GM19372 (cell line): ENCODE measurements at regions not wholly inside any gene's neighbourhood (a gene's known extent, or its start where the extent isn't known, plus 50 kb on each side); places are given as distances from the start of the nearest gene placed in this dataset.

Source experiments
- ATAC-seq: cut with Tn5 transposase; IDR thresholded peaks from one replicate; pipeline ENCODE4 v1.9.1; 2021; ENCODE audit warnings: mild to moderate bottlenecking, low read depth, moderate library complexity; ENCODE audit not compliant: unreplicated experiment

GRCh38 chr12:42824327-42824726, 234.8 kb upstream of the PRICKLE1 start:
- no peak for ATAC-seq

GRCh38 chr12:42823679-42824078, 234.1 kb upstream of the PRICKLE1 start:
- no peak for ATAC-seq

GRCh38 chr12:42819846-42820245, 230.3 kb upstream of the PRICKLE1 start:
- ATAC-seq, result no peak

- ATAC-seq, result no peak
These were observed 225.5 kb upstream of the PRICKLE1 start for GRCh38 chr12:42815068-42815467.

GRCh38 chr12:42812871-42813270, 223.3 kb upstream of the PRICKLE1 start:
- no peak for ATAC-seq

GRCh38 chr12:42812086-42812485, 222.5 kb upstream of the PRICKLE1 start:
- no peak for ATAC-seq

- no peak for ATAC-seq
These were observed 220.5 kb upstream of the PRICKLE1 start for GRCh38 chr12:42810006-42810405.

GRCh38 chr12:42809226-42809625, 219.7 kb upstream of the PRICKLE1 start:
- no peak for ATAC-seq

GRCh38 chr12:42807766-42808165, 218.2 kb upstream of the PRICKLE1 start:
- no peak for ATAC-seq

- ATAC-seq, result no peak
These were observed 217.7 kb upstream of the PRICKLE1 start for GRCh38 chr12:42807251-42807650.

GRCh38 chr12:42804928-42805327, 215.4 kb upstream of the PRICKLE1 start:
- no peak for ATAC-seq

GRCh38 chr12:42802785-42803189, 213.2 kb upstream of the PRICKLE1 start:
- no peak for ATAC-seq

GRCh38 chr12:42801271-42801670, 211.7 kb upstream of the PRICKLE1 start:
- no peak for ATAC-seq

- no peak for ATAC-seq
These were observed 210.4 kb upstream of the PRICKLE1 start for GRCh38 chr12:42799966-42800365.

- no peak for ATAC-seq
These were observed 209.4 kb upstream of the PRICKLE1 start for GRCh38 chr12:42798811-42799438.

GRCh38 chr12:42794806-42795205, 205.3 kb upstream of the PRICKLE1 start:
- no peak for ATAC-seq

GRCh38 chr12:42793166-42793565, 203.6 kb upstream of the PRICKLE1 start:
- ATAC-seq, result no peak

GRCh38 chr12:42792265-42792664, 202.7 kb upstream of the PRICKLE1 start:
- ATAC-seq, result no peak

GRCh38 chr12:42791399-42791798, 201.9 kb upstream of the PRICKLE1 start:
- no peak for ATAC-seq

GRCh38 chr12:42790761-42791151, 201.2 kb upstream of the PRICKLE1 start:
- no peak for ATAC-seq

- no peak for ATAC-seq
These were observed 200.5 kb upstream of the PRICKLE1 start for GRCh38 chr12:42789808-42790760.
